ENCODE measurements at regions not wholly inside any gene's neighbourhood (a gene's known extent, or its start where the extent isn't known, plus 50 kb on each side); places are given as distances from the start of the nearest gene placed in this dataset.

DNA sequence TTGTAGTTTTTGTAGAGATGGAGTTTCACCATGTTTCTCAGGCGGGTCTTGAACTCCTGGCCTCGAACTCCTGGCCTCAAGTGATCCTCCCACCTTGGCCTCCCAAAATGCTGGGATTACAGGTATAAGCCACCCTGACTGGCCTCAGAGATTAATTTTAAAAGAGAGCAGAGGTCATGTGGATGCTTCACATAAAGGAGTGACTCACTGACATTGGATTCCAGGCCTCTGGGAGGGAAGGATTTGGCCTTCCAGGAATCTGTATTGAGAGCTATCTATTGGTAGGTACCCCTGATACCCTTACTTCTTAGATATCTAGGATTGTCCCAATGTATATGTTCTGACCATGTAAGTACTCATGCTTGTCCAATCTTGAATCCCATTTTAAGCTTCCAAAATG is 138.4 kb downstream of the FAM161A start:
- Histone ChIP-seq H3K79me2 (ENCODE audit: insufficient read depth, low read length) (no peaks in the 10 kb centered on the region), H3K4me3 (ENCODE audit: insufficient read depth, low read length, poor library complexity, severe bottlenecking) (no peak overlapping the region), H3F3A (ENCODE audit: insufficient read depth) (no peaks in the 10 kb centered on the region), H3K9ac (ENCODE audit: low read length) (no peak overlapping the region), H3K4me2 (ENCODE audit: low read depth, low read length, poor library complexity, severe bottlenecking) (no peak overlapping the region), H2AFZ (ENCODE audit: low read depth, low read length, severe bottlenecking) (no peak overlapping the region), H3K9me3 (ENCODE audit: insufficient read depth, low read length) (no peaks in the 10 kb centered on the region), H3K27ac (ENCODE audit: low read depth, low read length) (no peak overlapping the region), H3K9me2 (replicated peaks; ENCODE audit: insufficient read depth, low read length) (no peaks in the 10 kb centered on the region), H3K27me3 (ENCODE audit: low read length) (no peaks in the 10 kb centered on the region), H3K36me3 (ENCODE audit: low read length) (no peaks in the 10 kb centered on the region), H4K20me1 (ENCODE audit: low read depth, low read length) (no peaks in the 10 kb centered on the region)
- no peak for TF ChIP-seq EZH2phosphoT487 (conservative IDR thresholded peaks at IDR 0.05; ENCODE audit: low read length)
- TF ChIP-seq, protein P1, sequence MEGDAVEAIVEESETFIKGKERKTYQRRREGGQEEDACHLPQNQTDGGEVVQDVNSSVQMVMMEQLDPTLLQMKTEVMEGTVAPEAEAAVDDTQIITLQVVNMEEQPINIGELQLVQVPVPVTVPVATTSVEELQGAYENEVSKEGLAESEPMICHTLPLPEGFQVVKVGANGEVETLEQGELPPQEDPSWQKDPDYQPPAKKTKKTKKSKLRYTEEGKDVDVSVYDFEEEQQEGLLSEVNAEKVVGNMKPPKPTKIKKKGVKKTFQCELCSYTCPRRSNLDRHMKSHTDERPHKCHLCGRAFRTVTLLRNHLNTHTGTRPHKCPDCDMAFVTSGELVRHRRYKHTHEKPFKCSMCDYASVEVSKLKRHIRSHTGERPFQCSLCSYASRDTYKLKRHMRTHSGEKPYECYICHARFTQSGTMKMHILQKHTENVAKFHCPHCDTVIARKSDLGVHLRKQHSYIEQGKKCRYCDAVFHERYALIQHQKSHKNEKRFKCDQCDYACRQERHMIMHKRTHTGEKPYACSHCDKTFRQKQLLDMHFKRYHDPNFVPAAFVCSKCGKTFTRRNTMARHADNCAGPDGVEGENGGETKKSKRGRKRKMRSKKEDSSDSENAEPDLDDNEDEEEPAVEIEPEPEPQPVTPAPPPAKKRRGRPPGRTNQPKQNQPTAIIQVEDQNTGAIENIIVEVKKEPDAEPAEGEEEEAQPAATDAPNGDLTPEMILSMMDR (IDR thresholded peaks at IDR 0.05; ENCODE audit: insufficient read depth, low read length, poor library complexity, severe bottlenecking), result no peak

DNA sequence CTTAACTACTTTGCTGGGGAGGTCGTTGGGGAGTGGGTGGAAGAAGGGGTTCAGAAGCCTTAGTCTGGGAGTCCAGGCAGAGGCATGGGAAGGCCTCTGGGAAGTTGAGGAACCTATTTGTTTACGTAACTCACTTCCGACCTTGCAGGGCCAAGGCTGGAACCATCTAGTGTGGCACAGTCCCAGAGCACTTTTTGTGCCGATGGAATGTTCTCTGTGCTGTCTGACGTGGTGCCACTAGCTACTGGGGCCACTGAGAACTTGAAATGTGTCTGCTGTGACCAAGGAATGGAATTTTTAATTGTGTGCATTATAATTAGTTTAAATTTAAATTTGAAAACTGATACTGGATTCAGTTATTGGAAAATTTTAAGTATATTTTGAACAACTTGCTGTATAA is 139.7 kb downstream of the FAM161A start:
- H3K79me2 ChIP-seq (ENCODE audit: insufficient read depth, low read length), result no peaks in the 10 kb centered on the region
- no peak overlapping the region for H3K4me2 ChIP-seq (ENCODE audit: low read depth, low read length, poor library complexity, severe bottlenecking)
- no peaks in the 10 kb centered on the region for H3F3A ChIP-seq (ENCODE audit: insufficient read depth)
- H3K4me3 ChIP-seq (ENCODE audit: insufficient read depth, low read length, poor library complexity, severe bottlenecking), result no peak overlapping the region
- H2AFZ ChIP-seq (ENCODE audit: low read depth, low read length, severe bottlenecking), result no peak overlapping the region
- no peak overlapping the region for H3K9ac ChIP-seq (ENCODE audit: low read length)
- H3K9me2 ChIP-seq (replicated peaks; ENCODE audit: insufficient read depth, low read length), result no peaks in the 10 kb centered on the region
- H3K27ac ChIP-seq (ENCODE audit: low read depth, low read length), result no peak overlapping the region
- no peaks in the 10 kb centered on the region for H3K36me3 ChIP-seq (ENCODE audit: low read length)
- no peaks in the 10 kb centered on the region for H3K27me3 ChIP-seq (ENCODE audit: low read length)
- H4K20me1 ChIP-seq (ENCODE audit: low read depth, low read length), result no peaks in the 10 kb centered on the region
- no peak for TF ChIP-seq EZH2phosphoT487 (conservative IDR thresholded peaks at IDR 0.05; ENCODE audit: low read length)
- H3K9me3 ChIP-seq (ENCODE audit: insufficient read depth, low read length), result no peaks in the 10 kb centered on the region

DNA sequence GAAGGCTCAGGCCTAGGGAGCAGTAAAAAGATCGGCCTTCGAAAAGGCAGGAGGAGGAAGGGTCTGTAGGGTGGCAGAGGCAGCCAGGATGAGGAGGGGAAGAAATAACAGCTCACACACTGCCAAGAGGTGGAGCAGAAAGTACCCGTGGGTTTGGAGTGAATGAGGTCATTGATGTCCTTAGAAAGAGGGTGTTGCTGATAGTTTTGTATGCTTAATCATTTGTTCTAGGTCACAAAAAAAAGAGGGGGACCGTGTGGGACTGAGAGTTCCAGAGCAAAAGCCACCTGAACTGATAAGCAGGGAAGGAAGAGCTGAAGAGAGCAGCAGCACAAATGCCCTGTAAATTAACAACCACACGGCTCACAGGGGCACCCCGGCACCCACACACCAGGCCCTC is 140.4 kb downstream of the FAM161A start:
- Histone ChIP-seq H2AFZ (ENCODE audit: low read depth, low read length, severe bottlenecking) (no peak overlapping the region), H3F3A (ENCODE audit: insufficient read depth) (no peaks in the 10 kb centered on the region), H3K9me2 (replicated peaks; ENCODE audit: insufficient read depth, low read length) (no peaks in the 10 kb centered on the region), H3K9me3 (ENCODE audit: insufficient read depth, low read length) (no peaks in the 10 kb centered on the region), H3K4me2 (ENCODE audit: low read depth, low read length, poor library complexity, severe bottlenecking) (no peak overlapping the region), H3K79me2 (ENCODE audit: insufficient read depth, low read length) (no peaks in the 10 kb centered on the region), H3K27me3 (ENCODE audit: low read length) (no peaks in the 10 kb centered on the region), H3K36me3 (ENCODE audit: low read length) (no peaks in the 10 kb centered on the region), H3K27ac (ENCODE audit: low read depth, low read length) (no peak overlapping the region), H3K9ac (ENCODE audit: low read length) (no peak overlapping the region), H4K20me1 (ENCODE audit: low read depth, low read length) (no peaks in the 10 kb centered on the region), H3K4me3 (ENCODE audit: insufficient read depth, low read length, poor library complexity, severe bottlenecking) (no peak overlapping the region)
- TF ChIP-seq, protein P1 (IDR thresholded peaks at IDR 0.05; ENCODE audit: insufficient read depth, low read length, poor library complexity, severe bottlenecking), result no peak
- no peak for TF ChIP-seq EZH2phosphoT487 (conservative IDR thresholded peaks at IDR 0.05; ENCODE audit: low read length)

DNA sequence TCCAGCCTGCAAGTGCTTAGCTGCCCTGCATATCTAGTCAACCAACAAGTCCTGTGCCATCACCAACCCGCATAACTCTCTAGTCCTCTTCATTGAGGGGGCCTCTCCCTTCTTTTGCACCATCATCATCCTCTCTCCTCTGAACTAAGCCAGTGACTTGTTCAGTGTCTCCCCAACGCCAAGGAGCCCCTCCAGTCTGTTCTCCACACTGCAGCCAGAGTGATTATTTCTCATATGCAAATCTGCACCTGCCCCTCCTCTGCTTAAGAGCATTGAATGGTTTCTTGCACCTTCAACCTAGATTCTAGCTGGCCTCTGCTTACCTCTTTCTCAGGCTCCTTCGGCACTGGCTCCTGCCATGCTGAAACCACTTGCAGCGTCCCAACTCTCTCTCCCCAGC is 141.8 kb downstream of the FAM161A start:
- H3K9me3 ChIP-seq (ENCODE audit: insufficient read depth, low read length), result no peaks in the 10 kb centered on the region
- H3K9ac ChIP-seq (ENCODE audit: low read length), result no peak overlapping the region
- H3K27ac ChIP-seq (ENCODE audit: low read depth, low read length), result no peak overlapping the region
- H2AFZ ChIP-seq (ENCODE audit: low read depth, low read length, severe bottlenecking), result no peak overlapping the region
- H4K20me1 ChIP-seq (ENCODE audit: low read depth, low read length), result no peaks in the 10 kb centered on the region
- TF ChIP-seq, protein P1 (IDR thresholded peaks at IDR 0.05; ENCODE audit: insufficient read depth, low read length, poor library complexity, severe bottlenecking), result no peak
- no peak for TF ChIP-seq EZH2phosphoT487 (conservative IDR thresholded peaks at IDR 0.05; ENCODE audit: low read length)
- no peaks in the 10 kb centered on the region for H3K36me3 ChIP-seq (ENCODE audit: low read length)
- no peaks in the 10 kb centered on the region for H3K79me2 ChIP-seq (ENCODE audit: insufficient read depth, low read length)
- H3F3A ChIP-seq (ENCODE audit: insufficient read depth), result no peaks in the 10 kb centered on the region
- H3K4me3 ChIP-seq (ENCODE audit: insufficient read depth, low read length, poor library complexity, severe bottlenecking), result no peak overlapping the region
- H3K4me2 ChIP-seq (ENCODE audit: low read depth, low read length, poor library complexity, severe bottlenecking), result no peak overlapping the region
- H3K9me2 ChIP-seq (replicated peaks; ENCODE audit: insufficient read depth, low read length), result no peaks in the 10 kb centered on the region
- H3K27me3 ChIP-seq (ENCODE audit: low read length), result no peaks in the 10 kb centered on the region
